GM21619 (cell line): ENCODE measurements at regions not wholly inside any gene's neighbourhood (a gene's known extent, or its start where the extent isn't known, plus 50 kb on each side); places are given as distances from the start of the nearest gene placed in this dataset.

Experiments
- ATAC-seq: cut with Tn5 transposase; IDR thresholded peaks from one replicate; pipeline ENCODE4 v1.9.1; 2021; ENCODE audit not compliant: unreplicated experiment

- ATAC-seq, result no peak
Measured at GRCh38 chr21:25338415-25338814, 268.9 kb downstream of the MRPL39 start.

- no peak for ATAC-seq
Measured at GRCh38 chr21:25334046-25334730, 273.1 kb downstream of the MRPL39 start.

GRCh38 chr21:25331286-25331685 is 276.0 kb downstream of the MRPL39 start:
- no peak for ATAC-seq

- no peak for ATAC-seq
Measured at GRCh38 chr21:25330266-25330665, 277.0 kb downstream of the MRPL39 start.

- no peak for ATAC-seq
Measured at GRCh38 chr21:25329227-25329825, 278.0 kb downstream of the MRPL39 start.

- ATAC-seq, result no peak
Measured at GRCh38 chr21:25328736-25329135, 278.5 kb downstream of the MRPL39 start.

- no peak for ATAC-seq
Measured at GRCh38 chr21:25326181-25326580, 281.1 kb downstream of the MRPL39 start.

- ATAC-seq, result no peak
Measured at GRCh38 chr21:25324666-25325065, 282.6 kb downstream of the MRPL39 start.

GRCh38 chr21:25323356-25323949 is 283.8 kb downstream of the MRPL39 start:
- ATAC-seq, result no peak

GRCh38 chr21:25314247-25314646 is 293.0 kb downstream of the MRPL39 start:
- peak; percentile 31 for ATAC-seq

GRCh38 chr21:25313829-25314228 is 293.5 kb downstream of the MRPL39 start:
- ATAC-seq, result peak; percentile 58

GRCh38 chr21:25307489-25307888 is 299.8 kb downstream of the MRPL39 start:
- ATAC-seq, result no peak

GRCh38 chr21:25304611-25305010 is 302.7 kb downstream of the MRPL39 start:
- no peak for ATAC-seq

- no peak for ATAC-seq
Measured at GRCh38 chr21:25300632-25301031, 306.6 kb downstream of the MRPL39 start.

GRCh38 chr21:25298512-25299491 is 308.5 kb downstream of the MRPL39 start:
- ATAC-seq, result peak; percentile 91

GRCh38 chr21:25297117-25297516 is 310.2 kb downstream of the MRPL39 start:
- ATAC-seq, result no peak

- ATAC-seq, result no peak
Measured at GRCh38 chr21:25296252-25296651, 311.0 kb downstream of the MRPL39 start.

GRCh38 chr21:25292396-25292795 is 314.9 kb downstream of the MRPL39 start:
- ATAC-seq, result no peak

- ATAC-seq, result no peak
Measured at GRCh38 chr21:25283720-25284119, 323.6 kb downstream of the MRPL39 start.

- no peak for ATAC-seq
Measured at GRCh38 chr21:25281134-25281533, 326.1 kb downstream of the MRPL39 start.

GRCh38 chr21:25280061-25280460 is 327.2 kb downstream of the MRPL39 start:
- ATAC-seq, result no peak
